Gastrocnemius medialis (tissue), 4 donors: ENCODE measurements at regions not wholly inside any gene's neighbourhood (a gene's known extent, or its start where the extent isn't known, plus 50 kb on each side); places are given as distances from the start of the nearest gene placed in this dataset.

Experiments
- CTCF ChIP-seq, 5 experiments: fragments of 450-650 bp in 3 of 5; fragments of 200-600 bp in 2 of 5; sonication (generic) in 2 of 5; IDR thresholded peaks in 4 of 5; conservative IDR thresholded peaks in 1 of 5; 1 replicate in 4 of 5; 2 replicates in 1 of 5; pipeline ENCODE4 v1.5.1; 2016 to 2019; ENCODE audit warnings: antibody characterized with exemption in 5 of 5, mild to moderate bottlenecking in 3 of 5, moderate library complexity in 3 of 5
- POLR2A ChIP-seq, 2 donors: fragments of 450-650 bp; IDR thresholded peaks; one replicate each; pipeline ENCODE4 v1.6.1; 2017; ENCODE audit warnings: antibody characterized with exemption in 2 of 2, mild to moderate bottlenecking in 2 of 2, moderate library complexity in 2 of 2

DNA sequence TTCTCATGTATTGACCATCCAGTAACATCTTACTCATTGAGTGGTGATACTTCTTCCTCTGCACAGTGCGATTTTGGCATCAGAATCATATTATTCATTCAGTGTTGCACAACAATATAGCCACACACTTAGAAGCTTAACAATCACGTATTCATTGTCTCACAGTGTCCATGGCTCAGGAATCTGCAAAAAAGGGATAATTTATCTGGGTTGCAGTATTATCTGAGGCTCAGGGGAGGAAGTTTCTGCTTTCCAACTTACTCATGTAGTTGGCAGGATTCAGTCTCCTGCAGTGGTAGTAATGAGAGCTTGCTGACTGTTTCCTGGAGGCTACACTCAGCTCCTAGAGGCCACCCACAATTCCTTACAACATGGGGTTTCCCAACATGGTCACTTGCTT, 803.6 kb downstream of the SORCS1 start:
- no peak for TF ChIP-seq CTCF (IDR thresholded peaks at IDR 0.05 in 4 of 5, conservative IDR thresholded peaks at IDR 0.05 in 1 of 5)
- TF ChIP-seq POLR2A (IDR thresholded peaks at IDR 0.05): no peak
